Activated T-cell treated with anti-CD3 and anti-CD28 coated beads for 48 hours (primary cell): ENCODE measurements at regions not wholly inside any gene's neighbourhood (a gene's known extent, or its start where the extent isn't known, plus 50 kb on each side); places are given as distances from the start of the nearest gene placed in this dataset.

Source experiments
- DNase-seq: peaks from one replicate; pipeline ENCODE4 v3.0.0-alpha.2; 2020; ENCODE audit warnings: low read depth

GRCh38 chr10:113420057-113420732 is 132.7 kb upstream of the HABP2 start:
- no peak for DNase-seq

- no peak for DNase-seq
Observed at GRCh38 chr10:113420733-113421675, 131.8 kb upstream of the HABP2 start.

GRCh38 chr10:113422371-113422770 is 130.5 kb upstream of the HABP2 start:
- no peak for DNase-seq

- DNase-seq = no peak
Observed at GRCh38 chr10:113423981-113424721, 128.7 kb upstream of the HABP2 start.

- no peak for DNase-seq
Observed at GRCh38 chr10:113425008-113425407, 127.8 kb upstream of the HABP2 start.

- no peak for DNase-seq
Observed at GRCh38 chr10:113425541-113425951, 127.3 kb upstream of the HABP2 start.

GRCh38 chr10:113426181-113426877 is 126.5 kb upstream of the HABP2 start:
- DNase-seq = no peak

GRCh38 chr10:113427236-113427735 is 125.6 kb upstream of the HABP2 start:
- DNase-seq = no peak

GRCh38 chr10:113427811-113428558 is 124.9 kb upstream of the HABP2 start:
- DNase-seq = no peak

GRCh38 chr10:113430634-113431397 is 122.0 kb upstream of the HABP2 start:
- no peak for DNase-seq

GRCh38 chr10:113431398-113432160 is 121.3 kb upstream of the HABP2 start:
- no peak for DNase-seq

- DNase-seq = no peak
Observed at GRCh38 chr10:113433711-113434110, 119.1 kb upstream of the HABP2 start.

- no peak for DNase-seq
Observed at GRCh38 chr10:113434315-113434714, 118.5 kb upstream of the HABP2 start.

GRCh38 chr10:113434950-113435349 is 117.9 kb upstream of the HABP2 start:
- no peak for DNase-seq

GRCh38 chr10:113435881-113436280 is 117.0 kb upstream of the HABP2 start:
- no peak for DNase-seq

GRCh38 chr10:113436851-113437250 is 116.0 kb upstream of the HABP2 start:
- DNase-seq = no peak

GRCh38 chr10:113438652-113439051 is 114.2 kb upstream of the HABP2 start:
- no peak for DNase-seq

GRCh38 chr10:113441220-113441619 is 111.6 kb upstream of the HABP2 start:
- no peak for DNase-seq

- no peak for DNase-seq
Observed at GRCh38 chr10:113441686-113442270, 111.1 kb upstream of the HABP2 start.
